HepG2 (cell line): ENCODE measurements at regions not wholly inside any gene's neighbourhood (a gene's known extent, or its start where the extent isn't known, plus 50 kb on each side); places are given as distances from the start of the nearest gene placed in this dataset.

Experiments used
- ATAC-seq: fragments of 200-7000 bp; cut with Tn5 transposase; 3 replicates; pipeline ENCODE4 v1.9.1; 2020; ENCODE audit warnings: mild to moderate bottlenecking, moderate library complexity
- BruUV-seq: library from RNA; stranded (reverse); fragments of 400-500 nt; replicated peaks from 2 replicates; lab custom pipeline; 2021; lab: Mats Ljungman, UMichigan
- CTCF ChIA-PET: fragments of 300-600 bp; formaldehyde crosslinking; extraction: SDS; loops from one replicate; lab custom pipeline; 2021; ENCODE audit warnings: low total read pairs, inconsistent platforms, low intra/inter-chr PET ratio; lab: Yijun Ruan, JAX
- POLR2A ChIA-PET: fragments of 350-600 bp; sonication (Branson Sonifier 250); formaldehyde crosslinking; loops from one replicate; lab custom pipeline; 2020; ENCODE audit warnings: antibody characterized with exemption, inconsistent platforms; lab: Yijun Ruan, JAX
- DNase-seq: peaks from one replicate; pipeline ENCODE4 v3.0.0-alpha.2; 2015; ENCODE audit warnings: low spot score
- FAIRE-seq: peaks from 3 replicates; lab custom pipeline; 2011; peaks lifted over from hg19 to GRCh38; lab: Jason Lieb, UNC
- H2AFZ ChIP-seq: one replicate; pipeline ENCODE4 v1.6.1; 2011; ENCODE audit warnings: low read length, inconsistent platforms
- H3K27ac ChIP-seq: fragments of 300-600 bp; 3 replicates; pipeline ENCODE4 v1.8.0; 2011; ENCODE audit warnings: mixed run types, mild to moderate bottlenecking, mixed read lengths, low read length, inconsistent platforms; ENCODE audit not compliant: insufficient read depth; ENCODE audit errors: extremely low read length
- H3K27me3 ChIP-seq, 2 experiments: fragments of 200-600 bp in 1 of 2; 2 replicates in 1 of 2; 3 replicates in 1 of 2; pipeline versions ENCODE4 v1.6.0 to v1.8.0; 2011; ENCODE audit warnings: low read length in 2 of 2, mild to moderate bottlenecking in 2 of 2, moderate library complexity in 2 of 2, inconsistent platforms in 1 of 2; ENCODE audit not compliant: insufficient read depth in 2 of 2, control insufficient read depth in 1 of 2
- H3K36me3 ChIP-seq, 2 experiments: fragments of 200-600 bp in 1 of 2; replicated peaks in 1 of 2; 2 replicates in 1 of 2; 3 replicates in 1 of 2; pipeline versions ENCODE4 v1.5.1 to v1.8.0; 2011; ENCODE audit warnings: low read length in 2 of 2, inconsistent platforms in 1 of 2; ENCODE audit not compliant: insufficient read depth in 2 of 2, control insufficient read depth in 1 of 2
- H3K4me1 ChIP-seq: 2 replicates; pipeline ENCODE4 v1.5.1; 2012; ENCODE audit warnings: low read length, inconsistent platforms; ENCODE audit not compliant: insufficient read depth
- H3K4me2 ChIP-seq: 2 replicates; pipeline ENCODE4 v1.6.0; 2011; ENCODE audit warnings: low read depth, low read length, inconsistent platforms
- H3K4me3 ChIP-seq, 3 experiments: fragments of 200-600 bp in 1 of 3; sonication (generic), shearing (Covaris generic) in 1 of 3; replicated peaks in 1 of 3; 2 replicates each; pipeline ENCODE4 v1.5.1; 2011 to 2016; ENCODE audit warnings: low read length in 3 of 3, inconsistent platforms in 2 of 3, low read depth in 2 of 3, mild to moderate bottlenecking in 2 of 3, control low read depth in 1 of 3, mixed read lengths in 1 of 3; ENCODE audit not compliant: insufficient read depth in 1 of 3
- H3K79me2 ChIP-seq: one replicate; pipeline ENCODE4 v1.6.1; 2011; ENCODE audit warnings: low read length, inconsistent platforms; ENCODE audit not compliant: insufficient read depth
- H3K9ac ChIP-seq: 2 replicates; pipeline ENCODE4 v1.6.0; 2011; ENCODE audit warnings: mild to moderate bottlenecking, low read depth, low read length, inconsistent platforms; ENCODE audit not compliant: insufficient read depth
- H3K9me3 ChIP-seq: 2 replicates; pipeline ENCODE4 v1.5.1; 2012; ENCODE audit warnings: mild to moderate bottlenecking, low read length
- H4K20me1 ChIP-seq: 2 replicates; pipeline ENCODE4 v1.6.0; 2011; ENCODE audit warnings: inconsistent platforms, mild to moderate bottlenecking, low read length, moderate library complexity; ENCODE audit not compliant: insufficient read depth
- KMT2B ChIP-seq: IDR thresholded peaks from 2 replicates; pipeline ENCODE4 v1.6.1; 2016; ENCODE audit warnings: missing genetic modification reagents, missing compliant biosample characterization
- MTA1 ChIP-seq: sonication (generic); formaldehyde crosslinking; IDR thresholded peaks from 2 replicates; pipeline ENCODE4 v1.4.0; 2020; ENCODE audit warnings: missing genetic modification reagents, mild to moderate bottlenecking, borderline replicate concordance
- TCF7L2 ChIP-seq: IDR thresholded peaks from 2 replicates; pipeline ENCODE4 v1.6.1; 2011; ENCODE audit warnings: mild to moderate bottlenecking, low read depth, low read length, moderate library complexity
- TGIF2 ChIP-seq: IDR thresholded peaks from 2 replicates; pipeline ENCODE4 v1.6.1; 2016; ENCODE audit warnings: control low read depth, missing compliant biosample characterization
- THAP9 ChIP-seq: sonication (generic); formaldehyde crosslinking; IDR thresholded peaks from 2 replicates; pipeline ENCODE4; 2020; ENCODE audit warnings: missing genetic modification reagents, mild to moderate bottlenecking, borderline replicate concordance
- ZNF530 ChIP-seq: sonication (generic); formaldehyde crosslinking; IDR thresholded peaks from 2 replicates; pipeline ENCODE4 v1.5.0; 2020; ENCODE audit warnings: low read depth, mild to moderate bottlenecking, missing genetic modification reagents
- WGBS: methylation state at CpG from one replicate; pipeline ENCODE4 v1.1.6; 2017; ENCODE audit warnings: low lambda C conversion rate; 5-methylcytosine and 5-hydroxymethylcytosine counted together
- in situ Hi-C: cut with HindIII; loops from 2 replicates; pipeline ENCODE4 v1.10.0; 2017; ENCODE audit warnings: low pct_unique_long_range_greater_than_20kb; ENCODE audit not compliant: extremely low pct_ligation_motif_present
- intact Hi-C: fragments of 100-400 bp; cut with micrococcal nuclease; formaldehyde crosslinking; loops from one replicate; pipeline ENCODE4 v1.10.0; 2022; ENCODE audit not compliant: unreplicated experiment
- TF ChIP-seq, protein P1 (sequence below): sonication (generic); formaldehyde crosslinking; IDR thresholded peaks from 2 replicates; pipeline ENCODE4 v1.5.0; 2020; ENCODE audit warnings: missing genetic modification reagents

- TF ChIP-seq TCF7L2 (no peak), THAP9 (no peak), ZNF530 (CRISPR knock-in tag) (no peak), TGIF2 (CRISPR knock-in tag) (no peak), KMT2B (CRISPR knock-in tag) (no peak)
Measured at GRCh38 chr12:20985399-20985798, 145.6 kb upstream of the SLCO1B1 start (continued).

- H3K36me3 ChIP-seq: no peaks in the 10 kb centered on the region
- no peak overlapping the region for H3K4me2 ChIP-seq
- WGBS: 0% methylated on average over 2 of the region's 2 CpGs
- ATAC-seq (no peak), FAIRE-seq (no peak), DNase-seq (no peak)
- no peak overlapping the region for H3K9ac ChIP-seq
- intact Hi-C loops (no loop called here), in situ Hi-C loops (no loop called here)
- peaks cover 79% of the 10 kb centered on the region for H3K9me3 ChIP-seq
- BruUV-seq: no TSS peak
- H3K27me3 ChIP-seq: no peaks in the 10 kb centered on the region
- H3K4me1 ChIP-seq: no peaks in the 10 kb centered on the region
- no peaks in the 10 kb centered on the region for H3K79me2 ChIP-seq
- no peak overlapping the region for H2AFZ ChIP-seq
- ChIA-PET POLR2A (no interaction called here), CTCF (no interaction called here)
- no peak overlapping the region for H3K4me3 ChIP-seq
- no peaks in the 10 kb centered on the region for H4K20me1 ChIP-seq
- H3K27ac ChIP-seq: no peak overlapping the region
- TF ChIP-seq, protein P1, sequence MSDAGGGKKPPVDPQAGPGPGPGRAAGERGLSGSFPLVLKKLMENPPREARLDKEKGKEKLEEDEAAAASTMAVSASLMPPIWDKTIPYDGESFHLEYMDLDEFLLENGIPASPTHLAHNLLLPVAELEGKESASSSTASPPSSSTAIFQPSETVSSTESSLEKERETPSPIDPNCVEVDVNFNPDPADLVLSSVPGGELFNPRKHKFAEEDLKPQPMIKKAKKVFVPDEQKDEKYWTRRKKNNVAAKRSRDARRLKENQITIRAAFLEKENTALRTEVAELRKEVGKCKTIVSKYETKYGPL (CRISPR knock-in tag): no peak
- no peak for TF ChIP-seq MTA1 (CRISPR knock-in tag)
Measured at GRCh38 chr12:21001778-21002177, 129.2 kb upstream of the SLCO1B1 start.
